ENCODE measurements at regions not wholly inside any gene's neighbourhood (a gene's known extent, or its start where the extent isn't known, plus 50 kb on each side); places are given as distances from the start of the nearest gene placed in this dataset.

- no peaks in the 10 kb centered on the region for H3K79me1 ChIP-seq (ENCODE audit: low read length)
- H3K9ac ChIP-seq (ENCODE audit: low read length), result no peak overlapping the region
- H3K36me3 ChIP-seq (ENCODE audit: control insufficient read depth, insufficient read depth, low read length), result no peaks in the 10 kb centered on the region
- no peaks in the 10 kb centered on the region for H3K27me3 ChIP-seq (ENCODE audit: insufficient read depth, low read length, poor library complexity)
- no peak for DNase-seq
- H3K4me1 ChIP-seq (ENCODE audit: control insufficient read depth, low read depth, low read length), result no peaks in the 10 kb centered on the region
- no peak overlapping the region for H4K8ac ChIP-seq (ENCODE audit: low read depth, low read length)
- H2AK5ac ChIP-seq (ENCODE audit: low read length), result no peak overlapping the region
- H3K23ac ChIP-seq (ENCODE audit: low read length), result no peak overlapping the region
- H3K56ac ChIP-seq (ENCODE audit: low read length), result no peak overlapping the region
- no CpG with 5 or more reads among the region's 2 CpGs for WGBS (ENCODE audit: extremely low coverage, insufficient coverage, low lambda C conversion rate)
- no peak overlapping the region for H4K5ac ChIP-seq (ENCODE audit: low read length)
- no peak overlapping the region for H3K4ac ChIP-seq (ENCODE audit: low read depth, low read length)
- no peak overlapping the region for H2BK120ac ChIP-seq (ENCODE audit: low read depth, low read length)
- no peak overlapping the region for H2BK5ac ChIP-seq (ENCODE audit: low read length)
- no peak overlapping the region for H3K4me3 ChIP-seq (ENCODE audit: low read length)
- H3K79me2 ChIP-seq (ENCODE audit: control insufficient read depth, insufficient read depth, low read length), result no peaks in the 10 kb centered on the region
- no peak overlapping the region for H3K18ac ChIP-seq (ENCODE audit: low read length)
- no peak overlapping the region for H3K27ac ChIP-seq (ENCODE audit: low read depth, low read length)
- H3K4me2 ChIP-seq (ENCODE audit: low read length), result no peak overlapping the region
- H2BK15ac ChIP-seq (replicated peaks; ENCODE audit: low read depth), result no peak overlapping the region
Measured at GRCh38 chr9:88673886-88674285, 138.9 kb downstream of the NXNL2 start.

- no peak overlapping the region for H3K4ac ChIP-seq (ENCODE audit: low read depth, low read length)
- H3K27me3 ChIP-seq (ENCODE audit: insufficient read depth, low read length, poor library complexity), result no peaks in the 10 kb centered on the region
- H2BK120ac ChIP-seq (ENCODE audit: low read depth, low read length), result no peak overlapping the region
- H4K5ac ChIP-seq (ENCODE audit: low read length), result no peak overlapping the region
- H2BK5ac ChIP-seq (ENCODE audit: low read length), result no peak overlapping the region
- no peaks in the 10 kb centered on the region for H3K79me2 ChIP-seq (ENCODE audit: control insufficient read depth, insufficient read depth, low read length)
- no peaks in the 10 kb centered on the region for H3K36me3 ChIP-seq (ENCODE audit: control insufficient read depth, insufficient read depth, low read length)
- no CpG with 5 or more reads among the region's 3 CpGs for WGBS (ENCODE audit: extremely low coverage, insufficient coverage, low lambda C conversion rate)
- no peak overlapping the region for H2BK15ac ChIP-seq (replicated peaks; ENCODE audit: low read depth)
- H3K23ac ChIP-seq (ENCODE audit: low read length), result no peak overlapping the region
- H3K9ac ChIP-seq (ENCODE audit: low read length), result no peak overlapping the region
- no peak overlapping the region for H3K4me2 ChIP-seq (ENCODE audit: low read length)
- H3K56ac ChIP-seq (ENCODE audit: low read length), result no peak overlapping the region
- H3K18ac ChIP-seq (ENCODE audit: low read length), result no peak overlapping the region
- H2AK5ac ChIP-seq (ENCODE audit: low read length), result no peak overlapping the region
- no peak overlapping the region for H3K4me3 ChIP-seq (ENCODE audit: low read length)
- H4K8ac ChIP-seq (ENCODE audit: low read depth, low read length), result no peak overlapping the region
- no peaks in the 10 kb centered on the region for H3K4me1 ChIP-seq (ENCODE audit: control insufficient read depth, low read depth, low read length)
- no peaks in the 10 kb centered on the region for H3K79me1 ChIP-seq (ENCODE audit: low read length)
- DNase-seq, result no peak
- H3K27ac ChIP-seq (ENCODE audit: low read depth, low read length), result no peak overlapping the region
Measured at GRCh38 chr9:88676644-88677043, 141.7 kb downstream of the NXNL2 start.

GRCh38 chr9:88678008-88678407, 143.0 kb downstream of the NXNL2 start:
- Histone ChIP-seq H3K4me2 (ENCODE audit: low read length) (no peak overlapping the region), H2BK120ac (ENCODE audit: low read depth, low read length) (no peak overlapping the region), H3K27ac (ENCODE audit: low read depth, low read length) (no peak overlapping the region), H3K18ac (ENCODE audit: low read length) (no peak overlapping the region), H2BK5ac (ENCODE audit: low read length) (no peak overlapping the region), H4K5ac (ENCODE audit: low read length) (no peak overlapping the region), H3K79me2 (ENCODE audit: control insufficient read depth, insufficient read depth, low read length) (no peaks in the 10 kb centered on the region), H3K36me3 (ENCODE audit: control insufficient read depth, insufficient read depth, low read length) (no peaks in the 10 kb centered on the region), H2BK15ac (replicated peaks; ENCODE audit: low read depth) (no peak overlapping the region), H3K79me1 (ENCODE audit: low read length) (no peaks in the 10 kb centered on the region), H3K23ac (ENCODE audit: low read length) (no peak overlapping the region), H2AK5ac (ENCODE audit: low read length) (no peak overlapping the region), H3K27me3 (ENCODE audit: insufficient read depth, low read length, poor library complexity) (no peaks in the 10 kb centered on the region), H3K4ac (ENCODE audit: low read depth, low read length) (no peak overlapping the region), H3K56ac (ENCODE audit: low read length) (no peak overlapping the region), H3K9ac (ENCODE audit: low read length) (no peak overlapping the region), H4K8ac (ENCODE audit: low read depth, low read length) (no peak overlapping the region), H3K4me1 (ENCODE audit: control insufficient read depth, low read depth, low read length) (no peaks in the 10 kb centered on the region), H3K4me3 (ENCODE audit: low read length) (no peak overlapping the region)
- no peak for DNase-seq
- no CpG with 5 or more reads among the region's 2 CpGs for WGBS (ENCODE audit: extremely low coverage, insufficient coverage, low lambda C conversion rate)

GRCh38 chr9:88678431-88678830, 143.5 kb downstream of the NXNL2 start:
- H3K4me3 ChIP-seq (ENCODE audit: low read length), result no peak overlapping the region
- no peak overlapping the region for H4K8ac ChIP-seq (ENCODE audit: low read depth, low read length)
- H2BK5ac ChIP-seq (ENCODE audit: low read length), result no peak overlapping the region
- H3K23ac ChIP-seq (ENCODE audit: low read length), result no peak overlapping the region
- no peak overlapping the region for H3K27ac ChIP-seq (ENCODE audit: low read depth, low read length)
- no peak overlapping the region for H3K4me2 ChIP-seq (ENCODE audit: low read length)
- H3K4me1 ChIP-seq (ENCODE audit: control insufficient read depth, low read depth, low read length), result no peaks in the 10 kb centered on the region
- H2BK15ac ChIP-seq (replicated peaks; ENCODE audit: low read depth), result no peak overlapping the region
- H3K79me1 ChIP-seq (ENCODE audit: low read length), result no peaks in the 10 kb centered on the region
- H3K27me3 ChIP-seq (ENCODE audit: insufficient read depth, low read length, poor library complexity), result no peaks in the 10 kb centered on the region
- no peak overlapping the region for H2BK120ac ChIP-seq (ENCODE audit: low read depth, low read length)
- no peak overlapping the region for H3K4ac ChIP-seq (ENCODE audit: low read depth, low read length)
- no peak overlapping the region for H3K9ac ChIP-seq (ENCODE audit: low read length)
- WGBS (ENCODE audit: extremely low coverage, insufficient coverage, low lambda C conversion rate), result no CpG with 5 or more reads among the region's 4 CpGs
- no peak overlapping the region for H3K56ac ChIP-seq (ENCODE audit: low read length)
- no peak for DNase-seq
- no peak overlapping the region for H3K18ac ChIP-seq (ENCODE audit: low read length)
- no peaks in the 10 kb centered on the region for H3K79me2 ChIP-seq (ENCODE audit: control insufficient read depth, insufficient read depth, low read length)
- H4K5ac ChIP-seq (ENCODE audit: low read length), result no peak overlapping the region
- no peak overlapping the region for H2AK5ac ChIP-seq (ENCODE audit: low read length)
- H3K36me3 ChIP-seq (ENCODE audit: control insufficient read depth, insufficient read depth, low read length), result no peaks in the 10 kb centered on the region

GRCh38 chr9:88680041-88680440, 145.1 kb downstream of the NXNL2 start:
- H3K27me3 ChIP-seq (ENCODE audit: insufficient read depth, low read length, poor library complexity), result no peaks in the 10 kb centered on the region
- no peak overlapping the region for H3K4ac ChIP-seq (ENCODE audit: low read depth, low read length)
- no peaks in the 10 kb centered on the region for H3K4me1 ChIP-seq (ENCODE audit: control insufficient read depth, low read depth, low read length)
- H4K8ac ChIP-seq (ENCODE audit: low read depth, low read length), result no peak overlapping the region
- no CpG with 5 or more reads among the region's 5 CpGs for WGBS (ENCODE audit: extremely low coverage, insufficient coverage, low lambda C conversion rate)
- H4K5ac ChIP-seq (ENCODE audit: low read length), result no peak overlapping the region
- H2BK5ac ChIP-seq (ENCODE audit: low read length), result no peak overlapping the region
- no peak overlapping the region for H2AK5ac ChIP-seq (ENCODE audit: low read length)
- no peak overlapping the region for H3K27ac ChIP-seq (ENCODE audit: low read depth, low read length)
- H2BK120ac ChIP-seq (ENCODE audit: low read depth, low read length), result no peak overlapping the region
- no peaks in the 10 kb centered on the region for H3K79me2 ChIP-seq (ENCODE audit: control insufficient read depth, insufficient read depth, low read length)
- no peak overlapping the region for H2BK15ac ChIP-seq (replicated peaks; ENCODE audit: low read depth)
- no peak overlapping the region for H3K4me2 ChIP-seq (ENCODE audit: low read length)
- H3K79me1 ChIP-seq (ENCODE audit: low read length), result no peaks in the 10 kb centered on the region
- H3K36me3 ChIP-seq (ENCODE audit: control insufficient read depth, insufficient read depth, low read length), result no peaks in the 10 kb centered on the region
- H3K56ac ChIP-seq (ENCODE audit: low read length), result no peak overlapping the region
- H3K18ac ChIP-seq (ENCODE audit: low read length), result no peak overlapping the region
- H3K4me3 ChIP-seq (ENCODE audit: low read length), result no peak overlapping the region
- H3K9ac ChIP-seq (ENCODE audit: low read length), result no peak overlapping the region
- DNase-seq, result no peak
- H3K23ac ChIP-seq (ENCODE audit: low read length), result no peak overlapping the region

GRCh38 chr9:88680505-88681160, 145.7 kb downstream of the NXNL2 start:
- H3K27ac ChIP-seq (ENCODE audit: low read depth, low read length), result no peak overlapping the region
- no peak for DNase-seq

More at GRCh38 chr9:88680505-88681160, 145.7 kb downstream of the NXNL2 start:
- no CpG with 5 or more reads among the region's 8 CpGs for WGBS (ENCODE audit: extremely low coverage, insufficient coverage, low lambda C conversion rate)
- Histone ChIP-seq H3K4me3 (ENCODE audit: low read length) (no peak overlapping the region), H2BK15ac (replicated peaks; ENCODE audit: low read depth) (no peak overlapping the region), H3K79me2 (ENCODE audit: control insufficient read depth, insufficient read depth, low read length) (no peaks in the 10 kb centered on the region), H3K18ac (ENCODE audit: low read length) (no peak overlapping the region), H3K4me1 (ENCODE audit: control insufficient read depth, low read depth, low read length) (no peaks in the 10 kb centered on the region), H3K4me2 (ENCODE audit: low read length) (no peak overlapping the region), H4K5ac (ENCODE audit: low read length) (no peak overlapping the region), H3K36me3 (ENCODE audit: control insufficient read depth, insufficient read depth, low read length) (no peaks in the 10 kb centered on the region), H3K9ac (ENCODE audit: low read length) (no peak overlapping the region), H4K8ac (ENCODE audit: low read depth, low read length) (no peak overlapping the region), H2BK120ac (ENCODE audit: low read depth, low read length) (no peak overlapping the region), H3K4ac (ENCODE audit: low read depth, low read length) (no peak overlapping the region), H3K56ac (ENCODE audit: low read length) (no peak overlapping the region), H2AK5ac (ENCODE audit: low read length) (no peak overlapping the region), H3K23ac (ENCODE audit: low read length) (no peak overlapping the region), H3K79me1 (ENCODE audit: low read length) (no peaks in the 10 kb centered on the region), H3K27me3 (ENCODE audit: insufficient read depth, low read length, poor library complexity) (no peaks in the 10 kb centered on the region), H2BK5ac (ENCODE audit: low read length) (no peak overlapping the region)
